Activated CD4-positive, alpha-beta T cell treated with anti-CD3 and anti-CD28 coated beads, Interleukin-2, amount 10 ng/mL, durations not matched to agents 7 days and 5 days (primary cell): ENCODE measurements at regions not wholly inside any gene's neighbourhood (a gene's known extent, or its start where the extent isn't known, plus 50 kb on each side); places are given as distances from the start of the nearest gene placed in this dataset.

ENCODE experiments used
- CTCF ChIA-PET: fragments of 350-600 bp; sonication (Branson Sonifier 250); formaldehyde crosslinking; loops from one replicate; lab custom pipeline; 2021; ENCODE audit warnings: antibody characterized with exemption; lab: Charles Lee
- POLR2A ChIA-PET: fragments of 350-600 bp; sonication (Branson Sonifier 250); formaldehyde crosslinking; loops from one replicate; lab custom pipeline; 2021; ENCODE audit warnings: antibody characterized with exemption; lab: Charles Lee
- DNase-seq: peaks from one replicate; pipeline ENCODE4 v3.0.0-alpha.2; 2020
- H3K27ac Mint-ChIP-seq: one replicate; pipeline ENCODE4 v1.8.0; 2021; ENCODE audit warnings: mild to moderate bottlenecking, moderate library complexity, mixed read lengths
- H3K27me3 Mint-ChIP-seq: one replicate; pipeline ENCODE4 v1.8.0; 2021; ENCODE audit warnings: mixed read lengths
- H3K36me3 Mint-ChIP-seq: one replicate; pipeline ENCODE4 v1.8.0; 2021; ENCODE audit warnings: low read depth, mixed read lengths
- H3K4me1 Mint-ChIP-seq: one replicate; pipeline ENCODE4 v1.8.0; 2021; ENCODE audit warnings: mixed read lengths
- H3K4me3 Mint-ChIP-seq: one replicate; pipeline ENCODE4 v1.8.0; 2021; ENCODE audit warnings: mild to moderate bottlenecking, moderate library complexity, mixed read lengths
- H3K9me3 Mint-ChIP-seq: one replicate; pipeline ENCODE4 v1.8.0; 2021; ENCODE audit warnings: mixed read lengths

- Mint-ChIP-seq H3K4me1 (no peaks in the 10 kb centered on the region), H3K27me3 (no peaks in the 10 kb centered on the region), H3K36me3 (no peaks in the 10 kb centered on the region), H3K27ac (no peak overlapping the region), H3K4me3 (no peak overlapping the region), H3K9me3 (no peaks in the 10 kb centered on the region)
- ChIA-PET POLR2A (no interaction called here), CTCF (no interaction called here)
- DNase-seq, result no peak
These were observed 187.3 kb upstream of the CHST9 start for GRCh38 chr18:27372386-27372785.

- Mint-ChIP-seq H3K27ac (no peak overlapping the region), H3K27me3 (no peaks in the 10 kb centered on the region), H3K4me3 (no peak overlapping the region), H3K36me3 (no peaks in the 10 kb centered on the region), H3K4me1 (no peaks in the 10 kb centered on the region), H3K9me3 (no peaks in the 10 kb centered on the region)
- POLR2A ChIA-PET, result no interaction called here
- no peak for DNase-seq
- CTCF ChIA-PET, result no interaction called here
These were observed 181.6 kb upstream of the CHST9 start for GRCh38 chr18:27366665-27367064.

GRCh38 chr18:27366151-27366550 lies 181.0 kb upstream of the CHST9 start:
- Mint-ChIP-seq H3K4me1 (no peaks in the 10 kb centered on the region), H3K4me3 (no peak overlapping the region), H3K36me3 (no peaks in the 10 kb centered on the region), H3K27me3 (no peaks in the 10 kb centered on the region), H3K27ac (no peak overlapping the region), H3K9me3 (no peaks in the 10 kb centered on the region)
- ChIA-PET POLR2A (no interaction called here), CTCF (interaction anchor here (0.6 kb wide), 1 partner anchor 218 kb away, joined by 4 read pairs; no protein-coding TSS in a partner anchor)
- no peak for DNase-seq

- H3K27me3 Mint-ChIP-seq, result no peaks in the 10 kb centered on the region
- H3K4me1 Mint-ChIP-seq, result no peaks in the 10 kb centered on the region
- H3K36me3 Mint-ChIP-seq, result no peaks in the 10 kb centered on the region
- H3K4me3 Mint-ChIP-seq, result no peak overlapping the region
- no peak overlapping the region for H3K27ac Mint-ChIP-seq
- DNase-seq, result no peak
- CTCF ChIA-PET, result no interaction called here
- H3K9me3 Mint-ChIP-seq, result no peaks in the 10 kb centered on the region
- POLR2A ChIA-PET, result no interaction called here
These were observed 178.8 kb upstream of the CHST9 start for GRCh38 chr18:27363872-27364271.

GRCh38 chr18:27361477-27361876 lies 176.4 kb upstream of the CHST9 start:
- Mint-ChIP-seq H3K4me3 (no peak overlapping the region), H3K9me3 (no peaks in the 10 kb centered on the region)
- CTCF ChIA-PET, result no interaction called here

GRCh38 chr18:27355308-27355707 lies 170.2 kb upstream of the CHST9 start:
- no peak overlapping the region for H3K4me3 Mint-ChIP-seq
- H3K4me1 Mint-ChIP-seq, result no peaks in the 10 kb centered on the region
- peaks cover 2% of the 10 kb centered on the region for H3K9me3 Mint-ChIP-seq
- DNase-seq, result no peak
- ChIA-PET CTCF (no interaction called here), POLR2A (no interaction called here)
- H3K27me3 Mint-ChIP-seq, result no peaks in the 10 kb centered on the region
- H3K27ac Mint-ChIP-seq, result no peak overlapping the region
- no peaks in the 10 kb centered on the region for H3K36me3 Mint-ChIP-seq

More at GRCh38 chr18:27361477-27361876, 176.4 kb upstream of the CHST9 start:
- no peaks in the 10 kb centered on the region for H3K27me3 Mint-ChIP-seq
- POLR2A ChIA-PET, result no interaction called here
- DNase-seq, result no peak
- H3K27ac Mint-ChIP-seq, result no peak overlapping the region
- H3K4me1 Mint-ChIP-seq, result no peaks in the 10 kb centered on the region
- H3K36me3 Mint-ChIP-seq, result no peaks in the 10 kb centered on the region

- CTCF ChIA-PET, result no interaction called here
- H3K36me3 Mint-ChIP-seq, result no peaks in the 10 kb centered on the region
- POLR2A ChIA-PET, result no interaction called here
- no peaks in the 10 kb centered on the region for H3K4me1 Mint-ChIP-seq
- H3K9me3 Mint-ChIP-seq, result peaks cover 2% of the 10 kb centered on the region
- no peak for DNase-seq
- H3K4me3 Mint-ChIP-seq, result no peak overlapping the region
- no peaks in the 10 kb centered on the region for H3K27me3 Mint-ChIP-seq
- no peak overlapping the region for H3K27ac Mint-ChIP-seq
These were observed 168.2 kb upstream of the CHST9 start for GRCh38 chr18:27353273-27353672.

- H3K36me3 Mint-ChIP-seq, result no peaks in the 10 kb centered on the region
- H3K9me3 Mint-ChIP-seq, result peaks cover 2% of the 10 kb centered on the region
These were observed 164.3 kb upstream of the CHST9 start for GRCh38 chr18:27349284-27349882.

GRCh38 chr18:27331606-27332005 lies 146.5 kb upstream of the CHST9 start:
- no peaks in the 10 kb centered on the region for H3K4me1 Mint-ChIP-seq
- ChIA-PET CTCF (no interaction called here), POLR2A (no interaction called here)
- H3K27ac Mint-ChIP-seq, result no peak overlapping the region
- no peaks in the 10 kb centered on the region for H3K36me3 Mint-ChIP-seq
- DNase-seq, result no peak
- H3K4me3 Mint-ChIP-seq, result no peak overlapping the region
- H3K27me3 Mint-ChIP-seq, result no peaks in the 10 kb centered on the region
- H3K9me3 Mint-ChIP-seq, result no peaks in the 10 kb centered on the region

More at GRCh38 chr18:27349284-27349882, 164.3 kb upstream of the CHST9 start:
- no peaks in the 10 kb centered on the region for H3K4me1 Mint-ChIP-seq
- ChIA-PET POLR2A (no interaction called here), CTCF (no interaction called here)
- no peak for DNase-seq
- no peaks in the 10 kb centered on the region for H3K27me3 Mint-ChIP-seq
- H3K4me3 Mint-ChIP-seq, result no peak overlapping the region
- H3K27ac Mint-ChIP-seq, result no peak overlapping the region

GRCh38 chr18:27314996-27315395 lies 129.9 kb upstream of the CHST9 start:
- Mint-ChIP-seq H3K27ac (no peak overlapping the region), H3K9me3 (no peaks in the 10 kb centered on the region), H3K36me3 (no peaks in the 10 kb centered on the region), H3K4me3 (no peak overlapping the region), H3K4me1 (no peaks in the 10 kb centered on the region), H3K27me3 (no peaks in the 10 kb centered on the region)
- ChIA-PET CTCF (no interaction called here), POLR2A (no interaction called here)
- no peak for DNase-seq

- Mint-ChIP-seq H3K27me3 (no peaks in the 10 kb centered on the region), H3K4me3 (no peak overlapping the region), H3K9me3 (no peaks in the 10 kb centered on the region), H3K4me1 (no peaks in the 10 kb centered on the region), H3K36me3 (no peaks in the 10 kb centered on the region), H3K27ac (no peak overlapping the region)
- no peak for DNase-seq
- ChIA-PET POLR2A (no interaction called here), CTCF (interaction anchor here (0.5 kb wide), 1 partner anchor 16 kb away, joined by 3 read pairs; no protein-coding TSS in a partner anchor)
These were observed 128.6 kb upstream of the CHST9 start for GRCh38 chr18:27313678-27314077.

GRCh38 chr18:27312853-27313252 lies 127.7 kb upstream of the CHST9 start:
- Mint-ChIP-seq H3K4me1 (no peaks in the 10 kb centered on the region), H3K9me3 (no peaks in the 10 kb centered on the region), H3K27ac (no peak overlapping the region), H3K36me3 (no peaks in the 10 kb centered on the region), H3K4me3 (no peak overlapping the region), H3K27me3 (no peaks in the 10 kb centered on the region)
- ChIA-PET POLR2A (no interaction called here), CTCF (no interaction called here)
- DNase-seq, result no peak

- CTCF ChIA-PET, result no interaction called here
- no peak for DNase-seq
- Mint-ChIP-seq H3K36me3 (no peaks in the 10 kb centered on the region), H3K27ac (no peak overlapping the region), H3K9me3 (no peaks in the 10 kb centered on the region), H3K4me3 (no peak overlapping the region), H3K27me3 (no peaks in the 10 kb centered on the region), H3K4me1 (no peaks in the 10 kb centered on the region)
- POLR2A ChIA-PET, result no interaction called here
These were observed 127.0 kb upstream of the CHST9 start for GRCh38 chr18:27312153-27312552.

GRCh38 chr18:27311114-27311513 lies 126.0 kb upstream of the CHST9 start:
- Mint-ChIP-seq H3K27ac (no peak overlapping the region), H3K9me3 (peaks cover 2% of the 10 kb centered on the region), H3K36me3 (no peaks in the 10 kb centered on the region), H3K27me3 (no peaks in the 10 kb centered on the region), H3K4me1 (no peaks in the 10 kb centered on the region), H3K4me3 (no peak overlapping the region)
- ChIA-PET POLR2A (no interaction called here), CTCF (no interaction called here)
- no peak for DNase-seq
